BLaER1 treated with 17β-estradiol and CSF1 and Interleukin-3, amounts not matched to agents 10 nM and 100 nM (cell line): ENCODE measurements at regions not wholly inside any gene's neighbourhood (a gene's known extent, or its start where the extent isn't known, plus 50 kb on each side); places are given as distances from the start of the nearest gene placed in this dataset.
A peak's percentile ranks its signal among the peaks of the same experiment; 100 is the strongest.

Experiments
- H3K27ac ChIP-seq, 11 experiments: shearing (Covaris generic); formaldehyde crosslinking; 2 replicates each; pipeline ENCODE4 v1.8.1; 2022
- H3K27me3 ChIP-seq, 11 experiments: shearing (Covaris generic); formaldehyde crosslinking; 2 replicates each; pipeline ENCODE4 v1.8.1; 2022
- H3K36me3 ChIP-seq, 11 experiments: shearing (Covaris generic); formaldehyde crosslinking; 2 replicates each; pipeline ENCODE4 v1.8.1; 2022
- H3K4me1 ChIP-seq, 10 experiments: shearing (Covaris generic); formaldehyde crosslinking; 2 replicates each; pipeline ENCODE4 v1.8.1; 2022
- H3K4me2 ChIP-seq, 11 experiments: shearing (Covaris generic); formaldehyde crosslinking; 2 replicates each; pipeline ENCODE4 v1.8.1; 2022
- H3K4me3 ChIP-seq, 10 experiments: shearing (Covaris generic); formaldehyde crosslinking; 2 replicates each; pipeline ENCODE4 v1.8.1; 2022
- H3K9ac ChIP-seq, 11 experiments: shearing (Covaris generic); formaldehyde crosslinking; 2 replicates each; pipeline ENCODE4 v1.8.1; 2022
- H3K9me3 ChIP-seq, 11 experiments: shearing (Covaris generic); formaldehyde crosslinking; replicated peaks in 1 of 11; 2 replicates each; pipeline ENCODE4 v1.8.1; 2022
- H4K20me1 ChIP-seq, 11 experiments: shearing (Covaris generic); formaldehyde crosslinking; 2 replicates each; pipeline ENCODE4 v1.8.1; 2022
- Cebpa-rat ChIP-seq, 11 experiments: shearing (Covaris generic); IDR thresholded peaks; 2 replicates each; pipeline ENCODE4 v1.8.1; 2022

DNA sequence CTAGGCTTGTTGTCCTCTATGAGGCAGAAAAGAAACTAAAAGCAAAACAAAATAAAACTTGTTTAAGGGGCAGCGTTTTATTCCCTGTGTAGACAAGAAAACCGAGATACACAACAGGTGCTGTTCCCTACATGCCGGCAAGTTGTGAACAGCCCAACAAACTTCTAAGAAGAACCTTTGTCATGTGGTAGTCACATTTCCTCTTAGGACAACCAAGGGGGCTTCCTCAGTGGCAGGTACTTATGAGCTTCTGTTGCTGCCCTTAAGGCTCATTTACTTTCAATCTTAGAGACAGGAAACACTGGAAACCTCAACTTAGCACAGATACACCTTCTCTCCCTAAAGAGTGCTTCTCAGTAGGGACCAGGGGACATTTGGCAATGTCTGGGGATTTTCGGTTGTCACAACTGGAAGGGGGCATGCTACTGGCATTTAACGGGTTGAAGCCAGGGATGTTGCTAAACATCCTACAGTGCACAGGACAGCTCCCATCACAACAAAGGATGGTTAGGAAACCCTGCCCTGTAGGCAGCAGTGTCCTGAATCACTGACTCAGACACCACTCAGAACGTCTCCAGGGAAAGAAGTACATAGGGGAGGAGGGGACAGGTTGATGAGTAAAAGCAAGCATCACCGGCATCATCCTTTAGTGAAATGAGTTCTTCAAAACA lies 111.0 kb downstream of the ASB9 start:
- Histone ChIP-seq H3K4me3 (no peak overlapping the region), H3K9me3 (peaks cover 0 to 9% (median 0%) of the 10 kb centered on the region in 11 experiments; a peak in 2 of 22 replicates), H3K4me2 (no peak overlapping the region), H3K27ac (no peak overlapping the region), H3K9ac (no peak overlapping the region), H3K36me3 (no peaks in the 10 kb centered on the region), H4K20me1 (peaks cover 0 to 6% (median 0%) of the 10 kb centered on the region in 11 experiments; a peak in 1 of 22 replicates), H3K27me3 (peaks cover 91 to 100% (median 99%) of the 10 kb centered on the region in 11 experiments), H3K4me1 (peaks cover 0 to 11% (median 0%) of the 10 kb centered on the region in 10 experiments; a peak in 5 of 20 replicates)
- TF ChIP-seq Cebpa-rat (IDR thresholded peaks at IDR 0.05), result no peak

DNA sequence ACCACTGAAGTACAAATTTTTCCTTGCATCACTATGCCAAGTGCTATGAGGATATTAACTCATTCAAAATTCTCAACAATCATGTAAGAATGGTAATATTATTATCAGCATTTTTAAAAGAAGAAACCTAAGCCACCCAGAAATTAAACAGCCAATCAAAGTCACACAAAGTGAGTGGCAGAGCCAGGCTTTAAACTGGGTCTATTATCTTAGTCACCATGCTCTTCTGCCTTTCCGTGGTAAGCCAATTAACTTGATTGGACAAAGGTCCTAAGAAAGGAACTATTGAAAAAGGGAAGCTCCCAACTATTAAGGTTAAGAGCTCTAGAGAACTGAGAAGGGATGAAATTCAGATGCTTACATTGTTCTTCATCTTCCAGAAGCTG lies 111.5 kb downstream of the ASB9 start:
- H3K27me3 ChIP-seq, result peaks cover 92 to 100% (median 99%) of the 10 kb centered on the region in 11 experiments
- TF ChIP-seq Cebpa-rat (IDR thresholded peaks at IDR 0.05), result no peak

DNA sequence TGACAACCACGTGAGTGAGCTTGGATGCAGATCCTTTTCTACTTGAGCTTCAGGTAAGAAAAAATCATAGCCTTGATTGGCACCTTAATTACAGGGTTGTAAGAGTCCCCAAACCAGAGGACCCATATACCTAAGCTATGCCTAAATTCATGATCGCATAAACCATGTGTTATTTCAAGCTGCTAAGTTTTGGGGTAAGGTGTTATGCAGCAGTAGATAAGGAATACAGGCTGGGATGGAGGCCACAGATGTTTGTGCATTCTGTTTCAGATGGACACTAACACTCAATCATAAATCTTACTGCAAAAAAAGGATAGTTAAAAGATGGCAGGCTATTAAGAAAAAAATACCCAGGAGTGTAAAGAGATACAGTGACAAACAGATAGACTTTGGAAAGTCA lies 112.3 kb downstream of the ASB9 start:
- peaks cover 0 to 9% (median 0%) of the 10 kb centered on the region in 11 experiments; a peak in 2 of 22 replicates for H3K9me3 ChIP-seq
- H3K27ac ChIP-seq, result no peak overlapping the region
- H4K20me1 ChIP-seq, result peaks cover 0 to 6% (median 0%) of the 10 kb centered on the region in 11 experiments; a peak in 1 of 22 replicates
- TF ChIP-seq Cebpa-rat (IDR thresholded peaks at IDR 0.05), result no peak
- peaks cover 91 to 100% (median 98%) of the 10 kb centered on the region in 11 experiments for H3K27me3 ChIP-seq
- no peak overlapping the region for H3K9ac ChIP-seq
- no peak overlapping the region for H3K4me3 ChIP-seq
- H3K36me3 ChIP-seq, result no peaks in the 10 kb centered on the region
- no peak overlapping the region for H3K4me2 ChIP-seq
- peaks cover 0 to 9% (median 0%) of the 10 kb centered on the region in 10 experiments; a peak in 5 of 20 replicates for H3K4me1 ChIP-seq

More for the DNA sequence above, 111.5 kb downstream of the ASB9 start:
- H4K20me1 ChIP-seq, result peaks cover 0 to 6% (median 0%) of the 10 kb centered on the region in 11 experiments; a peak in 1 of 22 replicates
- peaks cover 0 to 11% (median 0%) of the 10 kb centered on the region in 10 experiments; a peak in 5 of 20 replicates for H3K4me1 ChIP-seq
- no peak overlapping the region for H3K27ac ChIP-seq
- no peak overlapping the region for H3K9ac ChIP-seq
- no peaks in the 10 kb centered on the region for H3K36me3 ChIP-seq
- H3K4me3 ChIP-seq, result no peak overlapping the region
- H3K9me3 ChIP-seq, result peaks cover 0 to 9% (median 0%) of the 10 kb centered on the region in 11 experiments; a peak in 2 of 22 replicates
- no peak overlapping the region for H3K4me2 ChIP-seq

DNA sequence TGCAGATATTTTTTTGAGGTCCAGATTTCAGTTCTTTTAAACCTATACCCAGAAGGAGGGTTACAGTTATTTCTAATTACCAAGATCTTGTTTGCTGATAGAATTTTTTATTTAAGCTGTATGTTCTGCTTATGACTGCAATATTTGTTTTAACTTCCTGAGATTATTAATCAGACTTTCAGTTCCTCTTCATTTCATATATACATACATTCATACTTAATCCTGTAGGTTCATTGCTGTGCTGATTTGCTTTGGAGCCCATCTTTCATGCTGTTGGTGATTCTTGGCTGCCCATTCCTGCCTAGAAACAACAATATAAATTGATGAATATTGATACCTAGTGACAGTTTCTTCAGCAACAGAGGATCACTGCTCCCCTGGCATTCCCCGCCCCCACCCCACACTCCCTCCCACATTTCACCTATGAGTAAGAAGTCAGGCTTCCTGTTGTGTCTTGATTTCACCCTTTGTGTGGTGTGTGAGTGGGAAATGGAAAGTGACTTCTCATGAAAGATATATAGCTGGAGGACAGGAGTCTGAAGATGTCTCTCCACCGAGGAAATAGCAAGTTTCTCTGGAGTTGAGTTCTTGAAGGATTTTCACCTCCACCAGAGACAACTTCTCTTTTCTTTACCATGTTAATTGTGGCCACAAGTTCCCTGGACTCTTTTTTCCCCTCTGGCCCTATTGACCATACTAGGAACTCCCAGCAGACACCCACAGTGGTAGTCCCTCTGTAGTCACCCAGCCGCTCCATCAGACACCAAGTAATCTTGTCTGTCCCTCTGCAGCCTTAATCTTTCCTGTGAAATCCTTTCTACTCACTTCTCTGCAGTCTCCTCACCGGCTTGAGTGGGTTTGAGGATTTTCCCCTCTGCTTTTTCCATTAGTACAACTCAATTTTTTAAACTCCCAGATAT lies 118.4 kb downstream of the ASB9 start:
- peaks cover 0 to 6% (median 0%) of the 10 kb centered on the region in 11 experiments; a peak in 1 of 22 replicates for H3K9me3 ChIP-seq
- H3K4me1 ChIP-seq, result peaks cover 0 to 33% (median 8%) of the 10 kb centered on the region in 10 experiments; a peak in 11 of 20 replicates

DNA sequence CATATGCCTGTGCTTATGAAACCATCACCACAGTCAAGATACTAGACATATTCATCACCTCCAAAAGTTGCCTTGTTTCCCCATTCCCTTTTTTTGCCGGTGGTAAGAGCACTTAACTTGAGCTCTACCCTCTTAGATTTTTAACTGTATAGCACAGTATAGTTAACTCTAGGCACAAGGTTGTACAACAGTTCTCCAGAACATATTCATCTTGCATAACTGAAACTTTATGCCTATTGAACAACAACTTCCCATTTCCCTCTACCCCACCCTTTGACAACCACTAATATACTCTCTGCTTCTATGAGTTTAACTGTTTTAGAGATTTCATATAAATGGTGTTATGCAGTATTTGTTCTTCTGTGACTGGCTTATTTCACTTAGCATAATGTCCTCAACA lies 119.3 kb downstream of the ASB9 start:
- no peaks in the 10 kb centered on the region; a peak in 1 of 22 replicates for H4K20me1 ChIP-seq
- no peak overlapping the region for H3K4me3 ChIP-seq
- H3K4me2 ChIP-seq, result peak overlapping the region in 3 of 11 experiments; percentile 22 to 62 (median 57); a peak in 3 of 22 replicates
- H3K4me1 ChIP-seq, result peaks cover 0 to 31% (median 8%) of the 10 kb centered on the region in 10 experiments; a peak in 11 of 20 replicates
- no peaks in the 10 kb centered on the region for H3K36me3 ChIP-seq
- H3K9ac ChIP-seq, result no peak overlapping the region
- no peak for TF ChIP-seq Cebpa-rat (IDR thresholded peaks at IDR 0.05)
- peaks cover 74 to 99% (median 92%) of the 10 kb centered on the region in 11 experiments for H3K27me3 ChIP-seq
- no peaks in the 10 kb centered on the region for H3K9me3 ChIP-seq
- peak overlapping the region in 1 of 11 experiments; percentile 18; a peak in 1 of 22 replicates for H3K27ac ChIP-seq

More for the DNA sequence above, 118.4 kb downstream of the ASB9 start:
- 0 out of 22 replicates have a peak overlapping the region, but pooled peaks of 1 of the 11 experiments have one; percentile 20 for H3K9ac ChIP-seq
- no peaks in the 10 kb centered on the region for H3K36me3 ChIP-seq
- no peak for TF ChIP-seq Cebpa-rat (IDR thresholded peaks at IDR 0.05)
- peaks cover 0 to 6% (median 0%) of the 10 kb centered on the region in 11 experiments; a peak in 1 of 22 replicates for H4K20me1 ChIP-seq
- peak overlapping the region in 6 of 11 experiments; percentile 34 to 62 (median 49); a peak in 11 of 22 replicates for H3K4me2 ChIP-seq
- no peak overlapping the region for H3K4me3 ChIP-seq
- H3K27ac ChIP-seq, result peak overlapping the region in 3 of 11 experiments; percentile 30 to 63 (median 44); a peak in 4 of 22 replicates
- H3K27me3 ChIP-seq, result peaks cover 79 to 99% (median 96%) of the 10 kb centered on the region in 11 experiments

DNA sequence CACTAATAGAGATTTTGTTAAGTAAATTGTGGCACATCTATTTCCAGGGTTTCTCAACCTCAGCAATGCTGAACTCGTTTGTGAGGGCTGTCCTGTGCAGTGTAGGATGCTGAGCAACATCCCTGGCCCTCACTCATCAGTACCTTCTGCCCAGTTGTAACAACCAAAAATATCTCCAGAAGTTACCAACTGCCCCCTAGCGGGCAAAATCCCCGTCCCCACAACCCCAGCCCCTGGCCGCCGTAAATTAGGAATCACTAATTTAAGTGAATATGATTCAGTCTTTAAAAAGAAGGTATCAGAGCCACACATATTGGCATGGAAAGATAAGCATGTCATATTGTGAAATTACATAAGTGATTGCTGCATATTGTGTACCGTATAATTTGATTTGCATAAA lies 123.4 kb downstream of the ASB9 start:
- Histone ChIP-seq H4K20me1 (peaks cover 0 to 6% (median 0%) of the 10 kb centered on the region in 11 experiments; a peak in 2 of 22 replicates), H3K9ac (no peak overlapping the region), H3K36me3 (no peaks in the 10 kb centered on the region), H3K27ac (no peak overlapping the region), H3K4me3 (no peak overlapping the region), H3K27me3 (peaks cover 82 to 99% (median 94%) of the 10 kb centered on the region in 11 experiments), H3K4me1 (peaks cover 0 to 23% (median 4%) of the 10 kb centered on the region in 10 experiments; a peak in 11 of 20 replicates), H3K9me3 (no peaks in the 10 kb centered on the region), H3K4me2 (no peak overlapping the region)
- no peak for TF ChIP-seq Cebpa-rat (IDR thresholded peaks at IDR 0.05)

DNA sequence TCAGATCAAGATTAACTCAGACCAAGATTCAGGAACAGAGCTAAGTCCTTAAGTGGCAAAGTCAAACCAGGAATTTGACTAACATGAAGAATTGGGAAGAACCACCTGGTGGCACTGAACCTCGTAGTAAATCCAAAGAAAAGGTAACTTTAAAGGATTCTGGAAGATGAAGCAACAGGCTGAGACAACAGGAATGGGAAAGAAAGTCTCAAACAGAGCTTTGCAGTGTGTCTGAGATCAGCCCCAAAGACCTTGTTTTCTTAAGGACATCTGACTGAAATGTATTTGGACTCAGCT lies 126.1 kb downstream of the ASB9 start:
- H4K20me1 ChIP-seq, result peaks cover 0 to 8% (median 0%) of the 10 kb centered on the region in 11 experiments; a peak in 3 of 22 replicates
- H3K4me3 ChIP-seq, result no peak overlapping the region
- TF ChIP-seq Cebpa-rat (IDR thresholded peaks at IDR 0.05), result no peak
- no peaks in the 10 kb centered on the region for H3K36me3 ChIP-seq
- no peak overlapping the region for H3K9ac ChIP-seq
- no peaks in the 10 kb centered on the region for H3K9me3 ChIP-seq
- no peaks in the 10 kb centered on the region for H3K4me1 ChIP-seq
- peaks cover 88 to 100% (median 95%) of the 10 kb centered on the region in 11 experiments for H3K27me3 ChIP-seq
- H3K4me2 ChIP-seq, result no peak overlapping the region
- no peak overlapping the region for H3K27ac ChIP-seq

DNA sequence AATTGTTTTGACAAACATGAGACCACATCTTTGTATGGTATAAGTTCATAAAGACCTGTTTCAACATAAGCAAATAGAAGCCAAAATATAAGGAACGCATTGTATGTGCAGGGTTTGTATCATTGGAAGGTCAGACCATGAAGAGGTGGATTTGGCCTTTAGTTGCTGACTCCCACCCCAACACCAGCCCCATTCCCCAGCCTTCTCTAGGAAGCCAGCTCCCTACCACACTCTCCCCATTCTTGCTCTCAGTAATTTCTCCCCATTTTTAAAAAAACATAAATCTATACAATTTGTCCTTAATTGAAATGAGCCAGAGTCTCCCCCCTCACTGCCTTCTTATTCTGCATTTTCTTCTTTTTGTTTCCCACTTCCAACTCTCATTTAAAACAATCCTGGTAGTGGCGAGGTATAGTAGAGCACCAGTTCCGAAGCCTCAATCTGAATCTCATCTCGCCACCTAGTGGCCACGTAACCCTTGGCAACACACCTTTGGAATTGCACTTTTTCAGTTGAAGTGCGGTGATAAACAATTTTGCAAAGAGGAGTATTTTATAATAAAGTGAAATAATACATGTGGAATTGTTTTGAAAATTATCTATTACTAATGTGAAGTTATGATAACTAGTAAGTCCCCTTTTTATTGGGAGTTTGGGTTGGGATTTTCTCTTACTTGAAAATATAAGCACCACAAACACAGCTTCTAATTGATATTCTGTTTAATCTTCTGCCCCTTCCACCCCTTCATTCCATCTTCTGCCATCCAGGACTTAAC lies 126.6 kb downstream of the ASB9 start:
- Histone ChIP-seq H4K20me1 (peaks cover 0 to 8% (median 0%) of the 10 kb centered on the region in 11 experiments; a peak in 3 of 22 replicates), H3K27me3 (peaks cover 88 to 100% (median 95%) of the 10 kb centered on the region in 11 experiments), H3K4me2 (no peak overlapping the region), H3K4me3 (no peak overlapping the region), H3K36me3 (no peaks in the 10 kb centered on the region), H3K9ac (no peak overlapping the region), H3K9me3 (no peaks in the 10 kb centered on the region), H3K27ac (no peak overlapping the region), H3K4me1 (no peaks in the 10 kb centered on the region)
- no peak for TF ChIP-seq Cebpa-rat (IDR thresholded peaks at IDR 0.05)
